ENCODE measurements at regions not wholly inside any gene's neighbourhood (a gene's known extent, or its start where the extent isn't known, plus 50 kb on each side); places are given as distances from the start of the nearest gene placed in this dataset.
"Not testable (repeated sequence)": the region's sequence is repeated elsewhere in the genome, so short reads cannot be mapped to it uniquely, and the experiment has no call there.

- Histone ChIP-seq H3K9me3 (no peaks in the 10 kb centered on the region), H3K27me3 (no peaks in the 10 kb centered on the region), H3K4me3 (no peak overlapping the region), H3K4me1 (no peaks in the 10 kb centered on the region), H3K27ac (no peak overlapping the region), H3K36me3 (no peaks in the 10 kb centered on the region)
- WGBS, 2 donors (ENCODE audit: low coverage in 1 of 2) = 81 to 88% methylated on average over 2 of the region's 2 CpGs
- TF ChIP-seq POLR2A (IDR thresholded peaks at IDR 0.05) = no peak
- no peak for TF ChIP-seq EP300 (IDR thresholded peaks at IDR 0.05; ENCODE audit: low read depth)
- TF ChIP-seq POLR2AphosphoS5 (IDR thresholded peaks at IDR 0.05) = no peak
- TF ChIP-seq CTCF (IDR thresholded peaks at IDR 0.05) = no peak
- intact Hi-C loops (cut with DNase I; ENCODE audit: low total_unique reads) = no loop called here
- no peak for DNase-seq
- in situ Hi-C loops (cut with MboI; ENCODE audit: low pct_ligation_motif_present in 1 of 4, low pct_unique_long_range_greater_than_20kb in 1 of 4, low sequenced_read_pairs in 3 of 4) = no loop called here
Measured at GRCh38 chr6:122178988-122179387, 220.5 kb upstream of the HSF2 start.

GRCh38 chr6:122180132-122180531 is 219.3 kb upstream of the HSF2 start:
- no peak for TF ChIP-seq POLR2A (IDR thresholded peaks at IDR 0.05)
- no peak for TF ChIP-seq EP300 (IDR thresholded peaks at IDR 0.05; ENCODE audit: low read depth)
- TF ChIP-seq POLR2AphosphoS5 (IDR thresholded peaks at IDR 0.05) = no peak
- TF ChIP-seq CTCF (IDR thresholded peaks at IDR 0.05) = no peak
- in situ Hi-C loops (cut with MboI; ENCODE audit: low pct_ligation_motif_present in 1 of 4, low pct_unique_long_range_greater_than_20kb in 1 of 4, low sequenced_read_pairs in 3 of 4) = no loop called here
- no peaks in the 10 kb centered on the region for H3K27me3 ChIP-seq
- 17 to 27% methylated on average over 1 of the region's 1 CpG for WGBS, 2 donors (ENCODE audit: low coverage in 1 of 2)
- intact Hi-C loops (cut with DNase I; ENCODE audit: low total_unique reads) = loop anchor here (10.0 kb wide), 1 partner anchor 765 kb away; no protein-coding TSS in a partner anchor
- H3K36me3 ChIP-seq = no peaks in the 10 kb centered on the region
- no peak overlapping the region for H3K27ac ChIP-seq
- H3K4me1 ChIP-seq = no peaks in the 10 kb centered on the region
- no peaks in the 10 kb centered on the region for H3K9me3 ChIP-seq
- no peak overlapping the region for H3K4me3 ChIP-seq
- DNase-seq = no peak

- no peak for DNase-seq
- Histone ChIP-seq H3K9me3 (no peaks in the 10 kb centered on the region), H3K27me3 (no peaks in the 10 kb centered on the region), H3K4me3 (no peak overlapping the region), H3K4me1 (no peaks in the 10 kb centered on the region), H3K36me3 (no peaks in the 10 kb centered on the region), H3K27ac (no peak overlapping the region)
- in situ Hi-C loops (cut with MboI; ENCODE audit: low pct_ligation_motif_present in 1 of 4, low pct_unique_long_range_greater_than_20kb in 1 of 4, low sequenced_read_pairs in 3 of 4) = no loop called here
- 76 to 81% methylated on average over 4 of the region's 4 CpGs for WGBS, 2 donors (ENCODE audit: low coverage in 1 of 2)
- intact Hi-C loops (cut with DNase I; ENCODE audit: low total_unique reads) = loop anchor here (10.0 kb wide), 1 partner anchor 767 kb away; no protein-coding TSS in a partner anchor
- no peak for TF ChIP-seq CTCF (IDR thresholded peaks at IDR 0.05)
Measured at GRCh38 chr6:122182061-122182460, 217.4 kb upstream of the HSF2 start.

- WGBS, 2 donors (ENCODE audit: low coverage in 1 of 2) = 38 to 40% methylated on average over 4 of the region's 4 CpGs
- no peak overlapping the region for H3K4me3 ChIP-seq
- in situ Hi-C loops (cut with MboI; ENCODE audit: low pct_ligation_motif_present in 1 of 4, low pct_unique_long_range_greater_than_20kb in 1 of 4, low sequenced_read_pairs in 3 of 4) = no loop called here
- intact Hi-C loops (cut with DNase I; ENCODE audit: low total_unique reads) = loop anchor here (10.0 kb wide), 1 partner anchor 770 kb away; no protein-coding TSS in a partner anchor
- TF ChIP-seq CTCF (IDR thresholded peaks at IDR 0.05) = peak in 3 of 5 experiments; percentile 8 to 24 (median 9)
- TF ChIP-seq POLR2AphosphoS5 (IDR thresholded peaks at IDR 0.05) = no peak
- H3K27ac ChIP-seq = no peak overlapping the region
- H3K4me1 ChIP-seq = no peaks in the 10 kb centered on the region
- no peaks in the 10 kb centered on the region for H3K36me3 ChIP-seq
- H3K27me3 ChIP-seq = no peaks in the 10 kb centered on the region
- DNase-seq = no peak
- no peaks in the 10 kb centered on the region for H3K9me3 ChIP-seq
Measured at GRCh38 chr6:122184401-122184827, 215.0 kb upstream of the HSF2 start.

- H3K4me1 ChIP-seq; H3K9me3 ChIP-seq; H3K27me3 ChIP-seq; in situ Hi-C loops (cut with MboI; ENCODE audit: low pct_ligation_motif_present in 1 of 4, low pct_unique_long_range_greater_than_20kb in 1 of 4, low sequenced_read_pairs in 3 of 4); H3K4me3 ChIP-seq; H3K27ac ChIP-seq; H3K36me3 ChIP-seq; DNase-seq: not testable (repeated sequence)
- WGBS, 2 donors (ENCODE audit: low coverage in 1 of 2) = 88 to 93% methylated on average over 3 to 19 of the region's 19 CpGs
- intact Hi-C loops (cut with DNase I; ENCODE audit: low total_unique reads) = loop anchor here (10.0 kb wide), 1 partner anchor 771 kb away; no protein-coding TSS in a partner anchor
Measured at GRCh38 chr6:122185458-122185857, 214.0 kb upstream of the HSF2 start.

Measured in transverse colon (tissue), 4 donors.